ENCODE measurements at regions not wholly inside any gene's neighbourhood (a gene's known extent, or its start where the extent isn't known, plus 50 kb on each side); places are given as distances from the start of the nearest gene placed in this dataset.

GRCh38 chr2:156935616-156936015 is 321.9 kb upstream of the GALNT5 start:
- Histone ChIP-seq H3K27me3 (ENCODE audit: insufficient read depth, low read depth, low read length) (no peaks in the 10 kb centered on the region), H2AFZ (ENCODE audit: low read depth, low read length) (no peak overlapping the region), H3K36me3 (ENCODE audit: insufficient read depth, low read length) (no peaks in the 10 kb centered on the region), H4K20me1 (ENCODE audit: insufficient read depth) (no peaks in the 10 kb centered on the region), H3K9ac (ENCODE audit: low read length) (no peak overlapping the region), H3K4me3 (ENCODE audit: low read length) (no peak overlapping the region), H3K9me3 (ENCODE audit: low read length) (no peaks in the 10 kb centered on the region), H3K9me2 (ENCODE audit: insufficient read depth, low read length) (no peaks in the 10 kb centered on the region), H3K79me2 (replicated peaks; ENCODE audit: insufficient read depth, low read length) (no peaks in the 10 kb centered on the region), H3K4me2 (ENCODE audit: low read length) (no peak overlapping the region), H3K27ac (ENCODE audit: low read length) (no peak overlapping the region), H3F3A (ENCODE audit: insufficient read depth, low read length, poor library complexity, severe bottlenecking) (no peaks in the 10 kb centered on the region)
- TF ChIP-seq POLR2AphosphoS5 (IDR thresholded peaks at IDR 0.05) (peak; percentile 40), EP300 (conservative IDR thresholded peaks at IDR 0.05; ENCODE audit: poor library complexity, severe bottlenecking) (peak; percentile 25), REST (IDR thresholded peaks at IDR 0.05; ENCODE audit: borderline replicate concordance) (no peak), SMC3 (conservative IDR thresholded peaks at IDR 0.05; ENCODE audit: poor library complexity) (no peak), RAD21 (conservative IDR thresholded peaks at IDR 0.05) (no peak)

- H3K79me2 ChIP-seq (replicated peaks; ENCODE audit: insufficient read depth, low read length) = no peaks in the 10 kb centered on the region
- TF ChIP-seq MXI1 (conservative IDR thresholded peaks at IDR 0.05; ENCODE audit: poor library complexity, severe bottlenecking) = no peak
- TF ChIP-seq POLR2AphosphoS5 (IDR thresholded peaks at IDR 0.05) = no peak
- TF ChIP-seq CTCF (IDR thresholded peaks at IDR 0.05; ENCODE audit: poor library complexity, severe bottlenecking) = no peak
- TF ChIP-seq EP300 (conservative IDR thresholded peaks at IDR 0.05; ENCODE audit: poor library complexity, severe bottlenecking) = no peak
- no peak for TF ChIP-seq RAD21 (conservative IDR thresholded peaks at IDR 0.05)
- no peak for TF ChIP-seq TAF1 (IDR thresholded peaks at IDR 0.05; ENCODE audit: low read depth)
- no peak for TF ChIP-seq EZH2 (IDR thresholded peaks at IDR 0.05; ENCODE audit: borderline replicate concordance, insufficient read depth, low read length, poor library complexity, severe bottlenecking)
- no peak for TF ChIP-seq REST (IDR thresholded peaks at IDR 0.05; ENCODE audit: borderline replicate concordance)
- no peak for TF ChIP-seq SMC3 (conservative IDR thresholded peaks at IDR 0.05; ENCODE audit: poor library complexity)
- no peaks in the 10 kb centered on the region for H3K36me3 ChIP-seq (ENCODE audit: insufficient read depth, low read length)
- no peaks in the 10 kb centered on the region for H3K27me3 ChIP-seq (ENCODE audit: insufficient read depth, low read depth, low read length)
- H3F3A ChIP-seq (ENCODE audit: insufficient read depth, low read length, poor library complexity, severe bottlenecking) = no peaks in the 10 kb centered on the region
- no peak overlapping the region for H3K27ac ChIP-seq (ENCODE audit: low read length)
- no peaks in the 10 kb centered on the region for H4K20me1 ChIP-seq (ENCODE audit: insufficient read depth)
- H3K9ac ChIP-seq (ENCODE audit: low read length) = no peak overlapping the region
- H3K9me3 ChIP-seq (ENCODE audit: low read length) = no peaks in the 10 kb centered on the region
- no peak overlapping the region for H2AFZ ChIP-seq (ENCODE audit: low read depth, low read length)
- H3K4me3 ChIP-seq (ENCODE audit: low read length) = no peak overlapping the region
- no peaks in the 10 kb centered on the region for H3K9me2 ChIP-seq (ENCODE audit: insufficient read depth, low read length)
- H3K4me2 ChIP-seq (ENCODE audit: low read length) = no peak overlapping the region
Measured at GRCh38 chr2:156937430-156937829, 320.1 kb upstream of the GALNT5 start.
